GM23338 (cell line): ENCODE measurements at regions not wholly inside any gene's neighbourhood (a gene's known extent, or its start where the extent isn't known, plus 50 kb on each side); places are given as distances from the start of the nearest gene placed in this dataset.

ENCODE experiments used
- ATAC-seq: fragments of 200-7000 bp; cut with Tn5 transposase; 3 replicates; pipeline ENCODE4 v1.9.1; 2020
- DNase-seq: peaks from one replicate; pipeline ENCODE4 v3.0.0-alpha.2; 2015; ENCODE audit warnings: low spot score
- H2AFZ ChIP-seq: fragments of 200-600 bp; sonication (generic); 2 replicates; pipeline ENCODE4 v1.8.0; 2016; ENCODE audit warnings: antibody characterized with exemption, mild to moderate bottlenecking, moderate library complexity
- H3F3A ChIP-seq: fragments of 200-600 bp; sonication (generic); replicated peaks from 2 replicates; pipeline ENCODE4 v1.8.0; 2017; ENCODE audit warnings: antibody characterized with exemption, mixed run types, low read depth
- H3K27ac ChIP-seq: fragments of 200-600 bp; sonication (generic); 2 replicates; pipeline ENCODE4 v1.6.1; 2016; ENCODE audit warnings: low read depth
- H3K27me3 ChIP-seq: fragments of 200-600 bp; sonication (generic); 2 replicates; pipeline ENCODE4 v1.8.0; 2016; ENCODE audit warnings: mild to moderate bottlenecking, mixed run types, moderate library complexity; ENCODE audit not compliant: insufficient read depth
- H3K36me3 ChIP-seq: fragments of 200-600 bp; sonication (generic); 2 replicates; pipeline ENCODE4 v1.8.0; 2016; ENCODE audit warnings: mild to moderate bottlenecking; ENCODE audit not compliant: insufficient read depth
- H3K4me1 ChIP-seq: fragments of 200-600 bp; sonication (generic); 2 replicates; pipeline ENCODE4 v1.8.0; 2016; ENCODE audit warnings: mild to moderate bottlenecking, moderate library complexity; ENCODE audit not compliant: insufficient read depth
- H3K4me2 ChIP-seq: fragments of 200-600 bp; sonication (generic); 2 replicates; pipeline ENCODE4 v1.7.1; 2017; ENCODE audit warnings: mixed run types
- H3K4me3 ChIP-seq: fragments of 200-600 bp; sonication (generic); 2 replicates; pipeline ENCODE4 v1.6.1; 2016; ENCODE audit warnings: mixed run types
- H3K79me2 ChIP-seq: fragments of 200-600 bp; sonication (generic); replicated peaks from 2 replicates; pipeline ENCODE4 v1.8.0; 2017; ENCODE audit warnings: mild to moderate bottlenecking; ENCODE audit not compliant: insufficient read depth
- H3K9me2 ChIP-seq: fragments of 200-600 bp; sonication (generic); 2 replicates; pipeline ENCODE4 v1.8.0; 2017; ENCODE audit not compliant: insufficient read depth
- H4K20me1 ChIP-seq: fragments of 200-600 bp; sonication (generic); replicated peaks from 2 replicates; pipeline ENCODE4 v1.8.0; 2017; ENCODE audit warnings: mild to moderate bottlenecking; ENCODE audit not compliant: insufficient read depth
- H3K27ac Mint-ChIP-seq: 2 replicates; pipeline ENCODE4 v1.8.0; 2020; ENCODE audit warnings: inconsistent platforms, mild to moderate bottlenecking, moderate library complexity, mixed read lengths
- H3K27me3 Mint-ChIP-seq: 3 replicates; pipeline ENCODE4 v1.8.0; 2022; ENCODE audit warnings: low read depth, mild to moderate bottlenecking, moderate library complexity, mixed read lengths, inconsistent platforms; ENCODE audit not compliant: insufficient read depth, poor library complexity
- H3K36me3 Mint-ChIP-seq: 3 replicates; pipeline ENCODE4 v1.8.0; 2021; ENCODE audit warnings: low read depth, mild to moderate bottlenecking, inconsistent platforms, moderate library complexity, mixed read lengths
- H3K4me1 Mint-ChIP-seq: 3 replicates; pipeline ENCODE4 v1.8.0; 2020; ENCODE audit warnings: mild to moderate bottlenecking, inconsistent platforms, mixed read lengths
- H3K4me3 Mint-ChIP-seq: 3 replicates; pipeline ENCODE4 v1.8.0; 2021; ENCODE audit warnings: moderate library complexity, mild to moderate bottlenecking, inconsistent platforms, mixed read lengths
- H3K9me3 Mint-ChIP-seq: 3 replicates; pipeline ENCODE4 v1.8.0; 2020; ENCODE audit warnings: moderate library complexity, mild to moderate bottlenecking, inconsistent platforms, mixed read lengths
- EZH2 ChIP-seq: fragments of 200-600 bp; sonication (generic); IDR thresholded peaks from one replicate; pipeline ENCODE4 v1.8.0; 2017; ENCODE audit warnings: antibody characterized with exemption, mild to moderate bottlenecking, low read depth; ENCODE audit not compliant: unreplicated experiment
- NANOG ChIP-seq: IDR thresholded peaks from 2 replicates; pipeline ENCODE4 v1.6.1; 2016; ENCODE audit warnings: antibody characterized with exemption, borderline replicate concordance
- POLR2AphosphoS5 ChIP-seq: IDR thresholded peaks from 2 replicates; pipeline ENCODE4 v1.6.1; 2016; ENCODE audit warnings: antibody characterized with exemption, low read depth
- TF ChIP-seq, protein P1 (sequence below): fragments of 250-450 bp; sonication (Bioruptor Pico); IDR thresholded peaks from 2 replicates; pipeline ENCODE4 v1.5.0; 2020; ENCODE audit warnings: mild to moderate bottlenecking, moderate library complexity

DNA sequence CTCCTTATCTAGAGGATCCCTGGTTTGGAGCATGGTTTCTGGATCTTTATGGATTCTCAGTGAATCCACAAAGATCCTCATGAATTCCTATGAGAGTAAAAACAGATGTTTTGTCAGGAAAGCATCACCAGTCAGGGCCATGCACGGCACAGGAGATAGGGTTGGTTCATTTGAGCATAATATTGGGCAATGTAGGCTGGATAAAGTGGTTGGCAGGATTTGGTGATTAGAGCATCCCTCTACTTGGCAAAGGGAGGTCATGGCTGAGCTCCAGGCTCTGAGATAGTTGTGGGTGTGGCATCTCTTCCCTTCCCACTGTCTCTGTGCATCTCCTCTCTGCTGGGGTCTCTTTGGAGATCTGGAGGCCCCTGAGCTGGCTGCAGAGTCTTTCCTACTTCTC is 149.8 kb downstream of the DACT1 start:
- DNase-seq (no peak), ATAC-seq (no peak)
- Mint-ChIP-seq H3K27me3 (peaks cover 2% of the 10 kb centered on the region), H3K36me3 (no peaks in the 10 kb centered on the region; the same call in 2 of the 3 replicates), H3K9me3 (no peaks in the 10 kb centered on the region; the same call in 2 of the 3 replicates), H3K4me1 (peaks cover 18% of the 10 kb centered on the region), H3K4me3 (no peak overlapping the region), H3K27ac (no peak overlapping the region)
- H4K20me1 ChIP-seq, result no peaks in the 10 kb centered on the region; the same call in 1 of the 2 replicates
- no peak overlapping the region for H3K4me3 ChIP-seq
- H3K4me1 ChIP-seq, result peaks cover 18% of the 10 kb centered on the region
- H3K27me3 ChIP-seq, result no peaks in the 10 kb centered on the region; the same call in 1 of the 2 replicates
- no peak overlapping the region for H3K27ac ChIP-seq
- H2AFZ ChIP-seq, result no peak overlapping the region
- H3K4me2 ChIP-seq, result no peak overlapping the region
- TF ChIP-seq, protein P1, sequence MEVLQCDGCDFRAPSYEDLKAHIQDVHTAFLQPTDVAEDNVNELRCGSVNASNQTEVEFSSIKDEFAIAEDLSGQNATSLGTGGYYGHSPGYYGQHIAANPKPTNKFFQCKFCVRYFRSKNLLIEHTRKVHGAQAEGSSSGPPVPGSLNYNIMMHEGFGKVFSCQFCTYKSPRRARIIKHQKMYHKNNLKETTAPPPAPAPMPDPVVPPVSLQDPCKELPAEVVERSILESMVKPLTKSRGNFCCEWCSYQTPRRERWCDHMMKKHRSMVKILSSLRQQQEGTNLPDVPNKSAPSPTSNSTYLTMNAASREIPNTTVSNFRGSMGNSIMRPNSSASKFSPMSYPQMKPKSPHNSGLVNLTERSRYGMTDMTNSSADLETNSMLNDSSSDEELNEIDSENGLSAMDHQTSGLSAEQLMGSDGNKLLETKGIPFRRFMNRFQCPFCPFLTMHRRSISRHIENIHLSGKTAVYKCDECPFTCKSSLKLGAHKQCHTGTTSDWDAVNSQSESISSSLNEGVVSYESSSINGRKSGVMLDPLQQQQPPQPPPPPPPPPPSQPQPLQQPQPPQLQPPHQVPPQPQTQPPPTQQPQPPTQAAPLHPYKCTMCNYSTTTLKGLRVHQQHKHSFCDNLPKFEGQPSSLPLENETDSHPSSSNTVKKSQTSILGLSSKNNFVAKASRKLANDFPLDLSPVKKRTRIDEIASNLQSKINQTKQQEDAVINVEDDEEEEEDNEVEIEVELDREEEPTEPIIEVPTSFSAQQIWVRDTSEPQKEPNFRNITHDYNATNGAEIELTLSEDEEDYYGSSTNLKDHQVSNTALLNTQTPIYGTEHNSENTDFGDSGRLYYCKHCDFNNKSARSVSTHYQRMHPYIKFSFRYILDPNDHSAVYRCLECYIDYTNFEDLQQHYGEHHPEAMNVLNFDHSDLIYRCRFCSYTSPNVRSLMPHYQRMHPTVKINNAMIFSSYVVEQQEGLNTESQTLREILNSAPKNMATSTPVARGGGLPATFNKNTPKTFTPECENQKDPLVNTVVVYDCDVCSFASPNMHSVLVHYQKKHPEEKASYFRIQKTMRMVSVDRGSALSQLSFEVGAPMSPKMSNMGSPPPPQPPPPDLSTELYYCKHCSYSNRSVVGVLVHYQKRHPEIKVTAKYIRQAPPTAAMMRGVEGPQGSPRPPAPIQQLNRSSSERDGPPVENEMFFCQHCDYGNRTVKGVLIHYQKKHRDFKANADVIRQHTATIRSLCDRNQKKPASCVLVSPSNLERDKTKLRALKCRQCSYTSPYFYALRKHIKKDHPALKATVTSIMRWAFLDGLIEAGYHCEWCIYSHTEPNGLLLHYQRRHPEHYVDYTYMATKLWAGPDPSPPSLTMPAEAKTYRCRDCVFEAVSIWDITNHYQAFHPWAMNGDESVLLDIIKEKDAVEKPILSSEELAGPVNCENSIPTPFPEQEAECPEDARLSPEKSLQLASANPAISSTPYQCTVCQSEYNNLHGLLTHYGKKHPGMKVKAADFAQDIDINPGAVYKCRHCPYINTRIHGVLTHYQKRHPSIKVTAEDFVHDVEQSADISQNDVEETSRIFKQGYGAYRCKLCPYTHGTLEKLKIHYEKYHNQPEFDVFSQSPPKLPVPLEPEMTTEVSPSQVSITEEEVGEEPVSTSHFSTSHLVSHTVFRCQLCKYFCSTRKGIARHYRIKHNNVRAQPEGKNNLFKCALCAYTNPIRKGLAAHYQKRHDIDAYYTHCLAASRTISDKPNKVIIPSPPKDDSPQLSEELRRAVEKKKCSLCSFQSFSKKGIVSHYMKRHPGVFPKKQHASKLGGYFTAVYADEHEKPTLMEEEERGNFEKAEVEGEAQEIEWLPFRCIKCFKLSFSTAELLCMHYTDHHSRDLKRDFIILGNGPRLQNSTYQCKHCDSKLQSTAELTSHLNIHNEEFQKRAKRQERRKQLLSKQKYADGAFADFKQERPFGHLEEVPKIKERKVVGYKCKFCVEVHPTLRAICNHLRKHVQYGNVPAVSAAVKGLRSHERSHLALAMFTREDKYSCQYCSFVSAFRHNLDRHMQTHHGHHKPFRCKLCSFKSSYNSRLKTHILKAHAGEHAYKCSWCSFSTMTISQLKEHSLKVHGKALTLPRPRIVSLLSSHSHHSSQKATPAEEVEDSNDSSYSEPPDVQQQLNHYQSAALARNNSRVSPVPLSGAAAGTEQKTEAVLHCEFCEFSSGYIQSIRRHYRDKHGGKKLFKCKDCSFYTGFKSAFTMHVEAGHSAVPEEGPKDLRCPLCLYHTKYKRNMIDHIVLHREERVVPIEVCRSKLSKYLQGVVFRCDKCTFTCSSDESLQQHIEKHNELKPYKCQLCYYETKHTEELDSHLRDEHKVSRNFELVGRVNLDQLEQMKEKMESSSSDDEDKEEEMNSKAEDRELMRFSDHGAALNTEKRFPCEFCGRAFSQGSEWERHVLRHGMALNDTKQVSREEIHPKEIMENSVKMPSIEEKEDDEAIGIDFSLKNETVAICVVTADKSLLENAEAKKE (CRISPR knock-in tag), result no peak
- TF ChIP-seq NANOG, result no peak
- H3F3A ChIP-seq, result no peaks in the 10 kb centered on the region
- H3K79me2 ChIP-seq, result no peaks in the 10 kb centered on the region
- H3K36me3 ChIP-seq, result no peaks in the 10 kb centered on the region
- peaks cover 4% of the 10 kb centered on the region; the same call in 1 of the 2 replicates for H3K9me2 ChIP-seq

DNA sequence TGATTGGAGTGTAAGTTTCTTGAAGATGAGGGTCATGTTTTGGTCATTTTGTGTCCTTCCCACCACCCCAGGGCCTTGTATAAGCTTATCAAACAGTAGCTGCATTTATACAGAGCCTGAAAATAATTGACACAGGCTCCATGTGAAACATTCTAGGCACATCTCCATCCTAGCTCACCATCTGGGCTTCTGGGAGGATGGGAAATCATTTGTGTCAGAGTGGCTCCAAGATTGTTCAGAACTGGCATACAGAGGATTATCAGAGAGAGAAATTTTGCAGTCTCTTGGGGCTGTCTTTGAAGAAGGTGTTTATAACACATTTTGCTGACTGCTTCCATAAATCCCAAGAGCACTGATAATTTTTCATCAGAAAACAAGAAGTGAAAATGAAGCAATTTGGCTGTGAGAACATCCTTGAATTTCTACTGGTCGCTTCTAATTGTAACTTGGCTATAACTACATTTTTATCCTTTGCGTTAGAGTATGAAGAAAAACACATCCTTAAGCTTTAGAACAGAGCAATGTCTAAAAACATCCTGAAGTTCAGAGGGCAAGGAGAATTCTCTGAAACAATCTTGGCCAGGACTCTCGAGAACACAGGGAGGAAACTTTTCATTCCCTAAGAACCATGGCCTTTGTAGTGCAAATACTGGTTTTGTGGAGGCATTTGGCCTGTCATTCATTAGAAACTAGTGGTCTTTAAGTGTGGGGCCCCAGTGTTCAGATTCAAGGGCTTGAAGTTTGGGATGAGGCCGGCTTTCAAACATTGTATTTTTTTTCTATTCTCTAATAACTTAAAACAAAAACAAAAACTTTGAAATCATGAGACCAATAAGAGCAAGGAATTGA is 151.1 kb downstream of the DACT1 start:
- peak; percentile 77 for ATAC-seq
- Histone ChIP-seq H3K9me2 (peaks cover 4% of the 10 kb centered on the region; the same call in 1 of the 2 replicates), H3K27me3 (no peaks in the 10 kb centered on the region; the same call in 1 of the 2 replicates), H3F3A (no peaks in the 10 kb centered on the region), H3K27ac (no peak overlapping the region), H3K4me1 (peaks cover 18% of the 10 kb centered on the region), H3K4me2 (peak overlapping the region; percentile 15), H4K20me1 (no peaks in the 10 kb centered on the region; the same call in 1 of the 2 replicates), H3K36me3 (no peaks in the 10 kb centered on the region), H3K4me3 (no peak overlapping the region), H2AFZ (no peak overlapping the region), H3K79me2 (no peaks in the 10 kb centered on the region)
- H3K27me3 Mint-ChIP-seq, result peaks cover 2% of the 10 kb centered on the region
- H3K4me3 Mint-ChIP-seq, result no peak overlapping the region
- DNase-seq, result peak; percentile 37
- H3K36me3 Mint-ChIP-seq, result no peaks in the 10 kb centered on the region; the same call in 2 of the 3 replicates
- no peaks in the 10 kb centered on the region; the same call in 2 of the 3 replicates for H3K9me3 Mint-ChIP-seq
- H3K27ac Mint-ChIP-seq, result no peak overlapping the region
- H3K4me1 Mint-ChIP-seq, result peaks cover 18% of the 10 kb centered on the region
- TF ChIP-seq, protein P1 (CRISPR knock-in tag), result no peak
- TF ChIP-seq NANOG (no peak), POLR2AphosphoS5 (no peak), EZH2 (no peak)
